Mucosa of gallbladder (tissue), 1 donor: ENCODE measurements at regions not wholly inside any gene's neighbourhood (a gene's known extent, or its start where the extent isn't known, plus 50 kb on each side); places are given as distances from the start of the nearest gene placed in this dataset.

ENCODE experiments used
- DNase-seq: peaks from one replicate; pipeline ENCODE4 v3.0.0-alpha.2; 2020; ENCODE audit warnings: low spot score
- donor health status: DM: no; HTN: no; CAD: no.

DNA sequence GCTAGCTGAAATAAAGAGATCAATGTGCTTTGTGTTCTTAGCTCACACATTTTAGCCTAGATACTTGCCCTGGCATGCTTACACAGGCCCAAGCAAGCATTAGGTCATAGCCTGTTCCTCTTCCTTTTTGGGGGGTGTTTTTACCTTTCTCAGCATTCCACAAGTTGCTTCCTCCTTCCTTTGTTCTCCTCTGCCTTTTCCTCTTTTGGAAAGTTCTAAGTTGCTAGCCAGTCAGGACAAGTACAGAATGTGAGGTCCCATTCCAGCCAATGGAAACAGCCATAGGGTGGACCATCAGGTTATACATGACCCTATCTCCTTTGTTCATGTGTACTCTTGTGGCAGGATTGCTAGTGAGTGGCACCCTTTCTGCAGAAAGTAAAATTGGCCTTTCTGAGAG, 154.9 kb downstream of the RASSF9 start:
- DNase-seq, result no peak

DNA sequence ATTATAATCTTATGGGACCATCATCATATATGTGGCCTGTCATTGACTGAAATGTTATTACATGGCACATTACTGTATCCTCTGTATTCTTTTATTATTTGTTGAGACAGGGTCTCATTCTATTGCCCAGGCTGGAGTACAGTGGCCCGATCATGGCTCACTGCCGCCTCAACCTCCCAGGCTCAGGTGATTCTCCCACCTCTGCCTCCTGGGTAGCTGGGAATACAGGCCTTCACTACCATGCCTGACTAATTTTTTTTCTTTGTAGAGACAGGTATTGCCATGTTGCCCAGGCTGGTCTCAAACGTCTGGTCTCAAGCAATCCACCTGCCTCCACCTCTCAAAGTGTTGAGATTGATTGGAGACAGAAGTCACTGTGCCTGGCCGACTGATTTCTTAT, 153.2 kb downstream of the RASSF9 start:
- DNase-seq, result no peak

DNA sequence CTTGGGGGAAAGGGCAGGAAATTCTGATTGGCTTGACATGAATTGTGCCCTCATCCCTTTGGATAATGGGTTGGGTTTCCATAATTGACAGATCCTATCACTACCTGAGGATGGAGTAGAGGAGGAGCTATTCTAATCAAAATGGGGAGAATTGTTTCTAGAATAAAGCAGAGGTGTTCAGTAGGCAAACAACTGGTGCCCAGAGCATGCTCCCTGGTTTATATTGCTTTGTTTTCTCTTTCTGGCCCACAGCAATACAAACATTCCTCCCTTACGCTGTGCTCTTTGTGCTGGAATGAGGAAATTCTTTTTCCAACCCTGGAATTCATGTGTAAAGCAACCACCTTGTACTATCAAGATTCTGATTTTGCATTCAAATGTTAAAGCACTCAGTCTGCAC, 147.4 kb downstream of the RASSF9 start:
- no peak for DNase-seq

DNA sequence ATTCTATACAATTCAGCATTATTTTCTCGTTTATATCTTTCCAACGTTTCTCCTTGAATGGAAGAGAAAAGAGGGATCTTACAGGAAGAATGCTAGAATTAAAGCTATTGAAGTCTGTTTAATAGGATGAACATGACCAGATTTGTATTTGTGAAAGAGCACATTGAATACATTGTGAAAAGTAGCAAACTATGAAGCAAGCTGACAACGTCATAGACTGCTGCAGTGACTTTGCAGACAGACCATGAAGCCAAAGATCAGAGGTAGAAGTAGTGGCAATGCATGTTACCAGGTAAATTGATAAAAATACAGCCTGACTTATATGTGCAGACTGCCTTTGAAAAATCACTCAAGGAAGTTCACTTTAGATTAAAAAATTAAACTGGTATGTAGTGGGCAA, 146.1 kb downstream of the RASSF9 start:
- DNase-seq, result no peak

DNA sequence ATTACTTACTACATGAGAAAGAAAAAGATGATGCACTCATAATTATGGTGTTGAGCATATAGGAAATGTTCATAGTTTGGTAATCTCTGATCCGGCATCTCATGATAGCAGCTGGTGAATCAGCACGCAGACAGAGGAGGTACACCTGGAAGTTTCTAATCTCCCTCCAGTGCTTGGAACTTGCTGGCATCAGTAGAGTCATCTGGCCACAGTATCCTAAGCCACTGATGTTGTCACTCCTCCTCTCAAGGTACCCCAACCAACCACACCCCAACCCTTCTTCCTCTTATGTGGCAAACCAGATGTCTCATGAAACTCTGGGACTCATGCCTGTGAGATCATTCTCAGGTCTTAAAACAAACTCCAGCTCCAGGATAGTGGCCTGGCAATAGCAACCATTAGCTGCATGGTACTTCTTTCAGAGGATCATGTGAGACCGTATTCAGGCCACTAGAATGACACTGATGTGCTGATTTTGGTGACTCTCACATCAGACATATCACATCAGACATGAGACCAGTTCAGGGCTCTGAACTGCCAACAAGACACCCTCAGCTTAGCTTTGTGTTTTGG, 143.0 kb downstream of the RASSF9 start:
- DNase-seq, result no peak

DNA sequence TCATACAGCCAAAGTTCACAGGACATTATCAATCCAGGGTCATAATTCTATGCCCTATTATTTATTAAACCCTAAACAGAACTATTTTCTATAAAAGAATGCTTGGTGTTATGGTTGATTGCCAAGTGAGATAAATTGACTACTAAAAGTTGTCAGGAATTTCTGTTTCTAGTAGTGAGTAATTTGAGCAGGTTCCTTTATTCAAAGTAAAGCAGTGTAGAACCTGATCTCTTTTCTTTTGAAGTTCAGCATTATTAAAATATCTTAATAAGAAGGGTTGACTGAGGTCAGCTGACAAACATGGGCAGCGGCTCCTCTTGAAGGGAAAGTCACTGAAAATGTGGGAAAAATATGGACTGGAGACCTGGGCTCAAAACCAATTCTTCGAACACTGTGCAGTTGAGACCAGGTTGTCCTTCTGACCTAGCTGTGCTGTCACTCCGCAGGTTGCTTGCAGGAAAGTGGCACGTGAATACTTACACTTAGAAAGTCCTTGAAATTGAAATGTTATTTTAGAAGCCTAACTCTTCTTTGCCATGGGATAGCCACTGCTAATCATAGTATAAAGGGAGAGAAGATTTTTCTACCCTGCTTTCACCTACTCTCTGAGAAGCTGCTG, 141.0 kb downstream of the RASSF9 start:
- DNase-seq, result no peak

DNA sequence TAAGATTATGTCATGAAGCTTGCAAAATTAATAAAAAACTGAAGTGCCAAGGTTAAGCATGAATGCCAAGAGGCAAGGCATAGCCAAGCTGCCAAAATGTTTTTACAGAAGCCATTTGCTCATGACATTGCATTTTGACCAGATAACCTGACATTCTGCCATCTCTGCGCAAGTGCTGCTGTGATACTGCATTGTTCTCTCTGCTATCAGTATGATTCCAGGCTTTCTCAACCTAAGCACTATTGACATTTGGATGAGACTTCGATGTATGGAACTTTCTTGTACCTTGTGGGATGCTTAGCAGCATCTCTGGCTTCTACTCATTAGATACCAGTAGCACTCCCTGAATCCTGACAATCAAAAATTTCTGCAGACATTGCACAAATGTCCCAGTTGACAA, 139.2 kb downstream of the RASSF9 start:
- DNase-seq, result no peak

DNA sequence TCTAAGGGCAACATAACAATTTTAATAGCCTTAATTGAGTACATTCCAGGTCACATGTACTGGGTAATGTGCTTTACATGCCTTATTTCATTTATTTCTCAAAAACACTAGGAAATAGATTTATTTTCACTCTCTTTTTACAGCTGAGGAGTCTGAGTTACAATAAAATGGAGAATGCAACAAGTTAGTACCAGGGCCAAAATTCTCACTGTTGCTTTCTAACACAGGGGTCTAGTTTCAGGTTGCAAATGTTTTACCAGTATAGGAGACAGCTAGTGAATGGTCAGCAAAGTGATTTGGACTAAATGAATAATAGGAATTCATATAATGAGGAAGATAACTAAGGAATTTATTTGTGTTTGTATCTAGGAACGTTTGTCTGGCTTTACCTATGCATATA, 137.3 kb downstream of the RASSF9 start:
- no peak for DNase-seq

DNA sequence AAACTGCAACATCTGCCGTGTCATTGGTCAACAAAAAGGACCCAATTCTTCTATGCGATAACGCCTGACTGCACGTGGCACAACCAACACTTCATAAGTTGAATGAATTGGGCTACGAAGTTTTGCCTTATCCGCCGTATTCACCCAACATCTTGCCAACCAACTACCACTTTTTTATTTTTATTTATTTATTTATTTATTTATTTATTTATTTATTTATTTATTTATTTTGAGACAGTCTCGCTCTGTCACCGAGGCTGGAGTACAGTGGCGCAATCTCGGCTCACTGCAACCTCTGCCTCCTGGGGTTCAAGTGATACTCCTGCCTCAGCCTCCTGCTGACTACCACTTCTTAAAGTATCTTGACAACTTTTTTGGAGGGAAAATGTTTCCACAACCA, 127.4 kb downstream of the RASSF9 start:
- DNase-seq, result no peak

DNA sequence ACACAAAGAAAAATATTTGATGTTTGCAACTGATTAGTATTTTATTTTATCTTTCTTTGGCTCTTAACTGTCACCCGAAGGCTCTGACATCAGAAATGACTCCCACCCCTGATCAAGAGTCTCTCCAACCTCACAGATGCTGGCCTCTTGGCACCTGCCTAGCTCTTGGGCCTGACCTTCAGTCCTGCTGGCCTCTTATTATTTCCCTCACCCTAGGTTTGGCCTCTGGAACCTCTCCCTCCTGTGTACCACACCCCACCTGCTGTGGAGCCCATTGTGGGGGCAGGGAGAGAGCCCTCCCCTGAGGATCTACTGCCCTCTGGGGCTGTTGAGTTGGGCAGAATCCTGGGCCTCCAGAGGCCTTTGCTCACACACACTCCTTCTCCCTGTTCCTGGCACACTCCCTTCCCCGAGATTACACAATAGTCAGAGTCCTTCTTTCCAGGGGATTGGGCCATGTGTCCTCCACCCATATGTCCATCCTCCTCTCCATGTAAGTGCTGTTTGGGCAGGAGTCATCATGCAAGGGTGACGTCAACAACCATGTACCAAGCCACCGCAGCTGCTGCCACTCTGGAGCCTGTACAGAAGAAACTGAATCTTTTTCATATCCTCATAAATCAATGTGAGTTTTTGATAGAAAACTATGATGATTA, 124.3 kb downstream of the RASSF9 start:
- no peak for DNase-seq

DNA sequence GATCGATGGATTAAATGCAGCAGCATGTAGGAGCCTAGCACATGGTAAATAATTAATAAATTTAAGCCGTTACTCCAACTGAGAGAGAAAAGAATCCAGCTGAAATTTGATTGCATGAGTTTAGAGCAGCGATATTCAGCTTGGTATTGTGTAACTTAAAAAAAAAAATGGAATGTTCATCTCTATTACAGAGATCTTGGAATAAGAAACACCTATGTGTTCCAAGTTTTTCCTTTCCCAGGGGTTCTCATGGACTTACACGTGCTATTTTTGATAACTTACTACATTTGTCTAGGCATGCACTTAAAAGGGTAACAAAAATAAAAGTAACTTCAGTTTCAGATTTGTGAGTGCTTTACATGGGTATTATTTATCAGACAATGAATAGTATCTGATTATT, 122.8 kb downstream of the RASSF9 start:
- DNase-seq, result no peak

DNA sequence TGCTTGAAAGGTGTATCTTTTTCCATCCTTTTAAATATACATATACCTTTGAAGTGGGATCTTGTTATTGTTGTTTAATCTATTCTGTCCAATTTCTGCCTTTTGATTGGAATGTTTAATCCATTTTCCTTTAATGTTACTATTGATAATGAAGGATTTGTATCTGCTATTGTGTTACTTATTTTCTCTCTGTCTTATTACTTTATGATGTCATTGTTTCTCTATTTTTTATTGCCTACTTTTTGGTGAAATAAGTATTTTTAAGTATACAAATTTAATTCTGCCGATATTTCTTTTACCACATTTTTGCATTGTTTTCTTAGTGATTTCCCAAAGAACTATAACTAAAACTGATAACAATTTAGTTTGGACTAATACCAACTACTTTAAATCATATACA, 121.8 kb downstream of the RASSF9 start:
- no peak for DNase-seq

DNA sequence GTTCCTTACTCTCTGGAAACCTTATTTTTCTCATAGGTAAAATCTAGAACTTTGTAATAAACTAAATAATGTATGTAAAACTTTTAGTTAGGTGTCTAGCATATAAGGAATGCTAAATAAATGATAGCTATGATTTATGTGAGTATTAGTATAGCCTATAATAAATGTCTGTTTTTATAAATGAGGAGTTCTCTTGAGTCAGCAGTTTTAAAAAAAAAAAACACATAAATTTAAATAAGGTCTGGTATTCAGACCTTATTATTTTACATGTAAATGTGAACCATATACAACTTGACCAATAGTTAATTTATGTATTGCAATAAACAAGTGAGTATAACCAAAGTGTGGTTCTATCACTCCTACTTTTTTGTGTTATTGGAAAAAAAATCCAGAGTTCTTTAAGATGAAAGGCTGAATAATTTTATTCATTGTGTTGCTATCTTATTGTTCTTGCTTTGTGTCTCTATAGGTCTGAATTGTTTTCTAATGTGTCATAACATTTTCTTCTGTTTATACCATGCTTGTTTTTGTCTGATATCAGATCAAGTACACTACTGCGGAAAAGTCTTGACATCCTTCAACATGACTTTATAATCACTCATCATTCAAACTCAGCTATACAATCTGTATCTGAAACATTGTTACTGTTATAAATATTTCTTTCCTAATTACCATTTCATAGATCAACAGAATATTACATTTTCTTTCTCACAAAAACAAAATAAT, 115.7 kb downstream of the RASSF9 start:
- DNase-seq, result no peak

DNA sequence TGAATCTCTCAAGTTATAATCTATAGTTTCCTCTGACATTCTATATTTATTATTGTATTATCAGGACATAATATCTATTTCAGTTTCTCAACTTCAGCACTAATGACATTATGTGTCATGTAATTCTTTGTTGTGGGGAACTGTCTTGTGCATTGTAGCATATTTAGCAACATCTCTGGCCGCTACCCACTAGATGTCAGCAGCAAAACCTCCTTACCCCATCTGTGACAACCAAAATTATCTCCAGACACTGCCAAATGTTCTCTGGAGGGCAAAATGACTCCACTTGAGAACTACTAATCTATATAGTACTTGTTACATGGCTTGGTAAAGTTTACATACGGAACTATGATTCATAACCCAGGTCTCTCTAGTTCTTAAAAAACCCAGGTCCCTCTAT, 110.2 kb downstream of the RASSF9 start:
- no peak for DNase-seq

DNA sequence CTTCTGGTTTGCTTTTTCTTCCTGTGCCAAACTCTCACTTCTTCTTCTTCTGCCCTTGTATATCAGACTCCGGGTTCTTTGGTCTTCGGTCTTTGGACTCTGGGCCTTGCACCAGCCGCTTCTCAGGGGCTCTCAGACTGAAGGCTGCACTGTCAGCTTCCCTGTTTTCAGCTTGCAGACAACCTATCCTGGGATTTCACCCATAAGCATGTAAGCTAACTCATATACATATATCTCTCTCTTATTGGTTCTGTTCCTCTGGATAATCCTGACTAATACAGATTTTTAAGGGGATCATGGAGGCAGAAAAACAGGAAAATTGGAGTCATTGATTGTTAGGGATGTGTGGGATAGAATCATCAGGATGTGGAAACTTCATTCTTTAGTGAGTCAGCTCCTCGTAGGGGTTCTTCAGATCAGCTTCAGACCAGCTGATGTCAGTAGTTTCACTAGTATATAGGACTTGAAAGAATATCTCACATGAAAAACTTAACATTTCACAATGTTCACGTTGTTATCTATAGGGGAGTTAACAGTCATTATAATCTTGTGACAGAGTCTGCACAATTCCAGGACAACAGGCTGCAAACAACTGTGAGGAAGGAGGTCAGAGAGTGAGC, 102.9 kb downstream of the RASSF9 start:
- no peak for DNase-seq

DNA sequence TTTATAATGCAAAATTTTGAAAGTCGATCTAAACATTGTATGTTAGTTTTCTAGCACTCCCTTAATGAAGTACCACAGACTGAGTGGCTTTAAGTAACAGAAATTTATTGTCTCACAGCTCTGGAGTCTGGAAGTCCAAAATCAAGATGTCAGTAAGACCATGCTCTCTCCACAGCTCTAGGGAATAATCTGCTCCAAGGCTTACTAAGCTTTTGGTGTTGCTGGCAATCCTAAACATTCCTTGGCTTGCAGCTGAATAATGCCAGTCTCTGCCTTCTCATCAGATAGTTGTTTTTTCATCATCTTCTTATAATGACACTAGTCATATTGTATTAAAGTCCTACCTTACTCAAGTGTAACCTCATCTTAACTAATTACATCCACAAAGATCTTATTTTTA, 102.2 kb downstream of the RASSF9 start:
- DNase-seq, result no peak

DNA sequence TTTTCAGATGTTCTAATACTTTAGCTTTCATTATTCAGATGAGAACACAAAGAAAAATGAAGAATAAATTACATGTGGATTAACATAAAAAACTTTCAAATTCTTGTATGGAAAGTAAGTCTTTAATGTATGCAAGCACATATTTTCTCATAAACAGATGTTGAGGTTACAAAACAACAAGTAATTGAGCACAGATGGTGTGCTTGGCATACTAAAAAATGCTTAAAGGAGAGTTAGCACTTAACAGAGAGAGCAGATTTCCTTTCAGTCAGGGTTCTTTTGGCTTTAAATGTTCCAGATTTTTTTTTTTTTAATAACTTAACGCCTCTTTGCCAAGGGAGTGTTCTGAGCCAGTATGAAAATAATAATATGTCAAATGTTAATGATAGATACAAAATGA, 96.0 kb downstream of the RASSF9 start:
- no peak for DNase-seq

DNA sequence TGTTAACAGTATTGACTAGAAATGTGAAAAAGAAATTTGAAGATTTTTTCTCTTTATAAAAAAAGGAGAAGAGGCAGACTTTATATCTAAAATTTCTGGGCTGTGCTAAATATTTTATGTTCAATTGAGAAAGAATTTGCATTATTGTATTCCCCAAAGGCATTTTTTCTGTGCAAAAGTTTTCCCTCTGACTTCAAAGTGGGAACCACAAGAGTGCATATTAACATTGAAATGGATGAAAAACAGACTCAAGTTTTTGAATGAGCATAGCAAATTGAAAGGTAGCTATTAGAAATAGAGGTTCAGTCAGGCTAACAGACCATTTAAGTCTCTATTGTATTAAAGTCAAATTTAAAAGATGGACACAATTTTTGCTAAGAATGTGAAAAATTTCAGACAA, 95.2 kb downstream of the RASSF9 start:
- no peak for DNase-seq

DNA sequence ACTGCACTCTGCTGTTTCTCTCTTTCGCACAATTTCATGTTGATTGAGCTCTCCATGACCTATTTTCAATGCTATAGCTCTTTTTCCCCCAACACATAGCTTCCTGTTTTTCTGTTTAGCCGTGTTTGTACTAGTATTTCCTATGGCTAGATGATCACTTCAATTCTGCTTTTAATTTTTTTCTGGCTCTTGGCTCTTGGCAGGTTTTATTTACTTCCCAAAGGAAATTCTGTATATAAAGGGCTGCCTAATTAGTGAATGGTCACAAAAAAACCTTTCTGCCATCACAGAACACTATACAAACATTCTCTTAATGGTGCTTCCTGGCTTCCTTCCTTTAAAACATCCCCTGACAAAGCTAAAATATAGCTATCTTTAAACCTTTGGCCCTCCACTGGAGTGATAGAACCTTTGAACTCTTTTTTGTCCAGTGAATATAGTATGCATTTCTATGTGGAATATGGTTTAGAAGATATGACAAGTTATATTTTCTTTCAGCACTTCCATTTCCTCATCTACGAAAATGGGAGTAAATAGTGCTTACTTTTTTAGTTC, 88.2 kb downstream of the RASSF9 start:
- DNase-seq, result no peak
